HCT116 (cell line): ENCODE measurements at regions not wholly inside any gene's neighbourhood (a gene's known extent, or its start where the extent isn't known, plus 50 kb on each side); places are given as distances from the start of the nearest gene placed in this dataset.

Source experiments
- POLR2A ChIP-seq: IDR thresholded peaks from 2 replicates; pipeline ENCODE4 v1.7.0; 2011; ENCODE audit warnings: borderline replicate concordance; ENCODE audit not compliant: insufficient read depth, insufficient read length; ENCODE audit errors: extremely low read depth
- TCF7L2 ChIP-seq: IDR thresholded peaks from 2 replicates; pipeline ENCODE4 v1.7.0; 2011; ENCODE audit warnings: borderline replicate concordance, inconsistent platforms; ENCODE audit not compliant: insufficient read depth, insufficient read length; ENCODE audit errors: extremely low read depth
- TF ChIP-seq, protein P1 (sequence below), 3 experiments: fragments of 200-600 bp in 1 of 3; sonication (generic) in 1 of 3; IDR thresholded peaks in 2 of 3; conservative IDR thresholded peaks in 1 of 3; 2 replicates each; pipeline ENCODE4 v1.5.1; 2012 to 2017; ENCODE audit warnings: low read depth in 2 of 3, low read length in 2 of 3, antibody characterized with exemption in 1 of 3, borderline replicate concordance in 1 of 3, control low read depth in 1 of 3, mild to moderate bottlenecking in 1 of 3, mixed read lengths in 1 of 3, mixed run types in 1 of 3, moderate library complexity in 1 of 3; ENCODE audit not compliant: insufficient read depth in 1 of 3

DNA sequence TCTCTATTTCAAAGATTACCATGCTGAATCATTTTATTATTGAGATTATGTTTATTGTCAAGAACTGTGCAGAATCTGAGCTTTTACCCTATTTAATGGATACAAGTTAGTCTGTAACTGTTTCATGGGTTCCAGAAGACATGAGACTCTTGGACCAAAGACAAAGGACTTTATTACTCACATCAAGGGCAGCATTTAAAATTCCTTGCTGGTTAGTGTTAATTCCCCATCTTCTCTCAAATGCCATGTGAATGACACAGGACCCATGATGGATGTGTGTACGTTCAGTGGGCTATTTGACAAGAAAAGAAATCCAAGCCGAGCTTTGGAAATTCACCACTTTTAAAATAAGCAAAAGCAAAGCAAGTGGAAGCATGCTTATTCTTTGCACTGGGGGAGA, 139.9 kb downstream of the PCDH20 start:
- TF ChIP-seq POLR2A (no peak), TCF7L2 (no peak)
- TF ChIP-seq, protein P1, sequence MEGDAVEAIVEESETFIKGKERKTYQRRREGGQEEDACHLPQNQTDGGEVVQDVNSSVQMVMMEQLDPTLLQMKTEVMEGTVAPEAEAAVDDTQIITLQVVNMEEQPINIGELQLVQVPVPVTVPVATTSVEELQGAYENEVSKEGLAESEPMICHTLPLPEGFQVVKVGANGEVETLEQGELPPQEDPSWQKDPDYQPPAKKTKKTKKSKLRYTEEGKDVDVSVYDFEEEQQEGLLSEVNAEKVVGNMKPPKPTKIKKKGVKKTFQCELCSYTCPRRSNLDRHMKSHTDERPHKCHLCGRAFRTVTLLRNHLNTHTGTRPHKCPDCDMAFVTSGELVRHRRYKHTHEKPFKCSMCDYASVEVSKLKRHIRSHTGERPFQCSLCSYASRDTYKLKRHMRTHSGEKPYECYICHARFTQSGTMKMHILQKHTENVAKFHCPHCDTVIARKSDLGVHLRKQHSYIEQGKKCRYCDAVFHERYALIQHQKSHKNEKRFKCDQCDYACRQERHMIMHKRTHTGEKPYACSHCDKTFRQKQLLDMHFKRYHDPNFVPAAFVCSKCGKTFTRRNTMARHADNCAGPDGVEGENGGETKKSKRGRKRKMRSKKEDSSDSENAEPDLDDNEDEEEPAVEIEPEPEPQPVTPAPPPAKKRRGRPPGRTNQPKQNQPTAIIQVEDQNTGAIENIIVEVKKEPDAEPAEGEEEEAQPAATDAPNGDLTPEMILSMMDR (IDR thresholded peaks at IDR 0.05 in 2 of 3, conservative IDR thresholded peaks at IDR 0.05 in 1 of 3; ENCODE audit: borderline replicate concordance in 1 of 3, insufficient read depth in 1 of 3, low read depth in 2 of 3, low read length in 2 of 3), result no peak
